IMR-90 (cell line): ENCODE measurements at regions not wholly inside any gene's neighbourhood (a gene's known extent, or its start where the extent isn't known, plus 50 kb on each side); places are given as distances from the start of the nearest gene placed in this dataset.

Source experiments
- ATAC-seq: fragments of 200-7000 bp; cut with Tn5 transposase; 2 replicates; pipeline ENCODE4 v1.9.1; 2020; ENCODE audit warnings: low read depth, mild to moderate bottlenecking, moderate library complexity
- BruUV-seq: library from RNA; stranded (reverse); fragments of 400-500 nt; replicated peaks from 2 replicates; lab custom pipeline; 2021; lab: Mats Ljungman, UMichigan
- CTCF ChIA-PET: fragments of 300-600 bp; formaldehyde crosslinking; extraction: SDS; loops from one replicate; lab custom pipeline; 2021; ENCODE audit warnings: antibody characterized with exemption; lab: Yijun Ruan, JAX
- POLR2A ChIA-PET: fragments of 300-600 bp; sonication (Branson Sonifier 250); formaldehyde crosslinking; loops from one replicate; lab custom pipeline; 2022; ENCODE audit warnings: antibody characterized with exemption; ENCODE audit not compliant: unreplicated experiment; lab: Charles Lee
- DNase-seq: peaks from one replicate; pipeline ENCODE4 v3.0.0; 2013
- H2AFZ ChIP-seq: replicated peaks from 2 replicates; pipeline ENCODE3; 2013; ENCODE audit warnings: low read length, mild to moderate bottlenecking; ENCODE audit not compliant: poor library complexity
- H2AK5ac ChIP-seq: 2 replicates; pipeline ENCODE4 v1.6.1; 2013; ENCODE audit warnings: low read depth, low read length, inconsistent platforms
- H2AK9ac ChIP-seq: replicated peaks from 2 replicates; pipeline ENCODE3; 2013; ENCODE audit warnings: mild to moderate bottlenecking, low read depth, low read length, moderate library complexity; ENCODE audit not compliant: poor library complexity
- H2BK120ac ChIP-seq: 2 replicates; pipeline ENCODE4 v1.6.1; 2013; ENCODE audit warnings: low read depth, low read length, inconsistent platforms
- H2BK15ac ChIP-seq: 3 replicates; pipeline ENCODE4 v1.6.1; 2013; ENCODE audit warnings: low read depth, low read length, inconsistent platforms
- H2BK20ac ChIP-seq: 2 replicates; pipeline ENCODE4 v1.6.1; 2013; ENCODE audit warnings: low read depth, mild to moderate bottlenecking, inconsistent platforms, low read length, moderate library complexity
- H2BK5ac ChIP-seq: 2 replicates; pipeline ENCODE4 v1.6.1; 2013; ENCODE audit warnings: mild to moderate bottlenecking, low read depth, low read length, inconsistent platforms; ENCODE audit not compliant: poor library complexity, severe bottlenecking
- H3K14ac ChIP-seq: replicated peaks from 2 replicates; pipeline ENCODE4 v1.6.1; 2013; ENCODE audit warnings: low read depth, low read length, inconsistent platforms
- H3K18ac ChIP-seq: 2 replicates; pipeline ENCODE4 v1.6.1; 2013; ENCODE audit warnings: low read depth, low read length, control low read depth
- H3K23ac ChIP-seq: 2 replicates; pipeline ENCODE4 v1.6.1; 2013; ENCODE audit warnings: low read depth, low read length, inconsistent platforms
- H3K27ac ChIP-seq: 2 replicates; pipeline ENCODE4 v1.5.1; 2013; ENCODE audit warnings: mild to moderate bottlenecking, control low read depth, low read length; ENCODE audit not compliant: insufficient read depth
- H3K27me3 ChIP-seq: 2 replicates; pipeline ENCODE4 v1.6.1; 2013; ENCODE audit warnings: low read length; ENCODE audit not compliant: control insufficient read depth, insufficient read depth
- H3K36me3 ChIP-seq: 2 replicates; pipeline ENCODE4 v1.6.1; 2013; ENCODE audit warnings: low read length, mixed read lengths; ENCODE audit not compliant: control insufficient read depth, insufficient read depth
- H3K4ac ChIP-seq: 2 replicates; pipeline ENCODE4 v1.6.1; 2013; ENCODE audit warnings: low read depth, low read length, inconsistent platforms
- H3K4me1 ChIP-seq: 2 replicates; pipeline ENCODE4 v1.6.1; 2013; ENCODE audit warnings: low read length, mixed read lengths; ENCODE audit not compliant: control insufficient read depth, insufficient read depth
- H3K4me2 ChIP-seq: 2 replicates; pipeline ENCODE4 v1.6.1; 2013; ENCODE audit warnings: low read depth, mild to moderate bottlenecking, control low read depth, low read length, moderate library complexity
- H3K4me3 ChIP-seq: 2 replicates; pipeline ENCODE4 v1.5.1; 2013; ENCODE audit warnings: low read depth, mild to moderate bottlenecking, control low read depth, low read length, moderate library complexity; ENCODE audit not compliant: insufficient read depth
- H3K56ac ChIP-seq: 2 replicates; pipeline ENCODE4 v1.6.1; 2013; ENCODE audit warnings: low read length, inconsistent platforms; ENCODE audit not compliant: insufficient read depth; ENCODE audit errors: extremely low read depth
- H3K79me1 ChIP-seq, 2 experiments: 2 replicates each; pipeline ENCODE4 v1.6.1; 2013; ENCODE audit warnings: low read length in 2 of 2, inconsistent platforms in 1 of 2, low read depth in 1 of 2
- H3K9ac ChIP-seq: 2 replicates; pipeline ENCODE4 v1.6.1; 2013; ENCODE audit warnings: low read depth, low read length, control low read depth
- H3K9me1 ChIP-seq: 2 replicates; pipeline ENCODE4 v1.6.1; 2013; ENCODE audit warnings: low read length, inconsistent platforms; ENCODE audit not compliant: insufficient read depth
- H3K9me3 ChIP-seq: 2 replicates; pipeline ENCODE4 v1.6.1; 2013; ENCODE audit warnings: low read length; ENCODE audit not compliant: control insufficient read depth, insufficient read depth
- H4K20me1 ChIP-seq: 2 replicates; pipeline ENCODE4 v1.6.1; 2013; ENCODE audit warnings: low read length, inconsistent platforms; ENCODE audit not compliant: insufficient read depth
- H4K5ac ChIP-seq: 2 replicates; pipeline ENCODE4 v1.6.1; 2013; ENCODE audit warnings: mild to moderate bottlenecking, low read depth, low read length, control low read depth
- H4K8ac ChIP-seq, 2 experiments: 2 replicates each; pipeline ENCODE4 v1.6.1; 2013; ENCODE audit warnings: low read depth in 2 of 2, low read length in 2 of 2, control low read depth in 1 of 2, inconsistent platforms in 1 of 2
- H4K91ac ChIP-seq: 2 replicates; pipeline ENCODE4 v1.6.1; 2013; ENCODE audit warnings: low read depth, low read length, inconsistent platforms; ENCODE audit not compliant: insufficient read depth
- BHLHE40 ChIP-seq: fragments of 150-350 bp; IDR thresholded peaks from 2 replicates; pipeline ENCODE4 v1.6.1; 2016; ENCODE audit warnings: mild to moderate bottlenecking, low read depth, low read length
- CTCF ChIP-seq: conservative IDR thresholded peaks from 2 replicates; pipeline ENCODE4 v1.5.1; 2012; ENCODE audit warnings: mild to moderate bottlenecking, low read depth, low read length, improper control_type of control experiment
- FOS ChIP-seq: fragments of 150-350 bp; IDR thresholded peaks from 2 replicates; pipeline ENCODE4 v1.6.1; 2016; ENCODE audit warnings: low read depth, low read length
- MAFK ChIP-seq: IDR thresholded peaks from 2 replicates; pipeline ENCODE4 v1.6.1; 2012; ENCODE audit warnings: low read depth, low read length, improper control_type of control experiment
- MAZ ChIP-seq: IDR thresholded peaks from 2 replicates; pipeline ENCODE4 v1.6.1; 2012; ENCODE audit warnings: low read depth, mild to moderate bottlenecking, low read length, improper control_type of control experiment, moderate library complexity, borderline replicate concordance
- MXI1 ChIP-seq: IDR thresholded peaks from 2 replicates; pipeline ENCODE4 v1.6.1; 2012; ENCODE audit warnings: low read depth, mild to moderate bottlenecking, low read length, moderate library complexity, borderline replicate concordance
- NFE2L2 ChIP-seq: fragments of 150-350 bp; IDR thresholded peaks from 2 replicates; pipeline ENCODE4 v1.6.1; 2016; ENCODE audit warnings: low read depth, mild to moderate bottlenecking, low read length
- POLR2A ChIP-seq: IDR thresholded peaks from 2 replicates; pipeline ENCODE4 v1.6.1; 2012; ENCODE audit warnings: mild to moderate bottlenecking, low read depth, low read length
- RAD21 ChIP-seq: IDR thresholded peaks from 2 replicates; pipeline ENCODE4 v1.6.1; 2012; ENCODE audit warnings: low read length, improper control_type of control experiment
- RCOR1 ChIP-seq: IDR thresholded peaks from 2 replicates; pipeline ENCODE4 v1.6.1; 2012; ENCODE audit warnings: mild to moderate bottlenecking, low read length, improper control_type of control experiment; ENCODE audit not compliant: insufficient replicate concordance
- RFX5 ChIP-seq: IDR thresholded peaks from 2 replicates; pipeline ENCODE4 v1.8.0; 2012; ENCODE audit warnings: low read depth, mild to moderate bottlenecking, low read length, moderate library complexity
- SMC3 ChIP-seq: fragments of 150-350 bp; IDR thresholded peaks from 2 replicates; pipeline ENCODE4 v1.6.1; 2016; ENCODE audit warnings: low read depth, mild to moderate bottlenecking, antibody characterized with exemption, low read length, moderate library complexity
- dilution Hi-C: fragments of 300-500 bp; cut with HindIII; formaldehyde crosslinking; loops from one replicate; pipeline ENCODE4 v1.14.3; 2018; ENCODE audit warnings: low sequenced_read_pairs; ENCODE audit not compliant: unreplicated experiment
- in situ Hi-C: fragments of 300-500 bp; cut with MboI; formaldehyde crosslinking; loops from 3 replicates; pipeline ENCODE4 v1.14.3; 2019; ENCODE audit warnings: low sequenced_read_pairs, inconsistent platforms, mixed read lengths
- intact Hi-C: fragments of 100-400 bp; cut with micrococcal nuclease; formaldehyde crosslinking; loops from 2 replicates; pipeline ENCODE4 v1.10.0; 2022
- TF ChIP-seq, protein P1 (sequence below): fragments of 150-350 bp; IDR thresholded peaks from 2 replicates; pipeline ENCODE4 v1.6.1; 2016; ENCODE audit warnings: low read depth, mild to moderate bottlenecking, low read length, moderate library complexity, borderline replicate concordance
- TF ChIP-seq, protein P2 (sequence below): fragments of 150-350 bp; IDR thresholded peaks from 2 replicates; pipeline ENCODE4 v1.6.1; 2017; ENCODE audit warnings: mild to moderate bottlenecking, antibody characterized with exemption, low read length, low read depth

- Histone ChIP-seq H4K20me1 (no peaks in the 10 kb centered on the region), H4K8ac (no peak overlapping the region), H3K18ac (no peak overlapping the region), H3K9me3 (no peaks in the 10 kb centered on the region), H2BK120ac (no peak overlapping the region), H3K27me3 (no peaks in the 10 kb centered on the region), H4K91ac (no peak overlapping the region), H3K4me1 (no peaks in the 10 kb centered on the region), H2BK5ac (no peak overlapping the region), H3K79me1 (no peaks in the 10 kb centered on the region), H3K9me1 (no peaks in the 10 kb centered on the region), H3K27ac (no peak overlapping the region), H3K23ac (no peak overlapping the region), H3K9ac (no peak overlapping the region), H3K4me3 (no peak overlapping the region), H3K56ac (no peak overlapping the region), H3K36me3 (no peaks in the 10 kb centered on the region), H3K4me2 (no peak overlapping the region), H2BK20ac (no peak overlapping the region), H2BK15ac (no peak overlapping the region), H3K4ac (no peak overlapping the region), H4K5ac (no peak overlapping the region), H2AK5ac (no peak overlapping the region), H2AFZ (no peak overlapping the region), H3K14ac (no peak overlapping the region), H2AK9ac (no peak overlapping the region)
- TF ChIP-seq POLR2A, result no peak
- no peak for TF ChIP-seq RAD21
- no peak for TF ChIP-seq BHLHE40
- TF ChIP-seq, protein P1, sequence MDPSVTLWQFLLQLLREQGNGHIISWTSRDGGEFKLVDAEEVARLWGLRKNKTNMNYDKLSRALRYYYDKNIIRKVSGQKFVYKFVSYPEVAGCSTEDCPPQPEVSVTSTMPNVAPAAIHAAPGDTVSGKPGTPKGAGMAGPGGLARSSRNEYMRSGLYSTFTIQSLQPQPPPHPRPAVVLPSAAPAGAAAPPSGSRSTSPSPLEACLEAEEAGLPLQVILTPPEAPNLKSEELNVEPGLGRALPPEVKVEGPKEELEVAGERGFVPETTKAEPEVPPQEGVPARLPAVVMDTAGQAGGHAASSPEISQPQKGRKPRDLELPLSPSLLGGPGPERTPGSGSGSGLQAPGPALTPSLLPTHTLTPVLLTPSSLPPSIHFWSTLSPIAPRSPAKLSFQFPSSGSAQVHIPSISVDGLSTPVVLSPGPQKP, result no peak
- TF ChIP-seq FOS, result no peak
- no peak for TF ChIP-seq NFE2L2
- TF ChIP-seq RFX5, result no peak
- TF ChIP-seq MXI1, result no peak
- TF ChIP-seq, protein P2, sequence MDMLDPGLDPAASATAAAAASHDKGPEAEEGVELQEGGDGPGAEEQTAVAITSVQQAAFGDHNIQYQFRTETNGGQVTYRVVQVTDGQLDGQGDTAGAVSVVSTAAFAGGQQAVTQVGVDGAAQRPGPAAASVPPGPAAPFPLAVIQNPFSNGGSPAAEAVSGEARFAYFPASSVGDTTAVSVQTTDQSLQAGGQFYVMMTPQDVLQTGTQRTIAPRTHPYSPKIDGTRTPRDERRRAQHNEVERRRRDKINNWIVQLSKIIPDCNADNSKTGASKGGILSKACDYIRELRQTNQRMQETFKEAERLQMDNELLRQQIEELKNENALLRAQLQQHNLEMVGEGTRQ, result no peak
- no peak for TF ChIP-seq SMC3
- no peak for TF ChIP-seq MAZ
- TF ChIP-seq RCOR1, result no peak
- no peak for TF ChIP-seq MAFK
- TF ChIP-seq CTCF, result no peak
- no peak for DNase-seq
- in situ Hi-C loops (no loop called here), intact Hi-C loops (no loop called here), dilution Hi-C loops (no loop called here)
- ATAC-seq, result no peak
- BruUV-seq, result no TSS peak
- CTCF ChIA-PET, result no interaction called here
- POLR2A ChIA-PET, result no interaction called here
Measured at GRCh38 chr12:61072717-61073116, 1187.5 kb upstream of the USP15 start.
